Stimulated activated effector memory CD8-positive, alpha-beta T cell treated with anti-CD3 and anti-CD28 coated beads, Interleukin-12 subunit alpha, Interleukin-12 subunit beta, amount 100 ng/mL, for 72 hours (primary cell): ENCODE measurements at regions not wholly inside any gene's neighbourhood (a gene's known extent, or its start where the extent isn't known, plus 50 kb on each side); places are given as distances from the start of the nearest gene placed in this dataset.

Experiments
- ATAC-seq: fragments of 150-1000 bp; cut with Tn5 transposase; 2 replicates; pipeline ENCODE4 v1.10.0; 2021
- DNase-seq, 2 donors: peaks; one replicate each; pipeline ENCODE4 v3.0.0; 2021 to 2022; ENCODE audit warnings: low spot score in 2 of 2
- H3K27ac Mint-ChIP-seq: one replicate; pipeline ENCODE4 v1.8.0; 2022; ENCODE audit warnings: mild to moderate bottlenecking, mixed read lengths
- H3K36me3 Mint-ChIP-seq: one replicate; pipeline ENCODE4 v1.8.0; 2022; ENCODE audit warnings: mild to moderate bottlenecking, mixed read lengths
- H3K4me1 Mint-ChIP-seq: one replicate; pipeline ENCODE4 v1.8.0; 2022; ENCODE audit warnings: mixed read lengths
- H3K4me3 Mint-ChIP-seq: one replicate; pipeline ENCODE4 v1.8.0; 2022; ENCODE audit warnings: mild to moderate bottlenecking, mixed read lengths
- H3K9me3 Mint-ChIP-seq: one replicate; pipeline ENCODE4 v1.8.0; 2022; ENCODE audit warnings: mixed read lengths

DNA sequence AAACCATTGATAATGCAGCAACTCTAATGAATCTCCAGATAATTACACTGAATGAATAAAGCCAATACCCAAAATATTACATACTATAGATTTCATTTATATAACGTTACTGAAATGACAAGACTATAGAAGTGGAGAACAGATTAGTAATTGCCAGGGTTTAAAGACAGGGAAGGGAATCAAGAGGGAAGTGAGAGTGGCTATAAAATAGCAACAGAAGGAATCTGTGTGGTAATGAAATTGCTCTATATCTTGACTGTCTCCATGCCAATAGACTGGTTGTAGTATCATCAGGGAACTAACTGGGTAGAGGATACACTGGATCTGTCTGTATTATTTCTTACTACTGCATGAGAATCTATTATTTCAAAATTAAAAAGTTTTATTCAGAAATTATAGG, 396.5 kb upstream of the RPS23 start:
- Mint-ChIP-seq H3K9me3 (no peaks in the 10 kb centered on the region), H3K4me1 (peaks cover 22% of the 10 kb centered on the region), H3K27ac (no peak overlapping the region), H3K36me3 (peaks cover 7% of the 10 kb centered on the region), H3K4me3 (no peak overlapping the region)
- ATAC-seq = no peak
- no peak for DNase-seq

DNA sequence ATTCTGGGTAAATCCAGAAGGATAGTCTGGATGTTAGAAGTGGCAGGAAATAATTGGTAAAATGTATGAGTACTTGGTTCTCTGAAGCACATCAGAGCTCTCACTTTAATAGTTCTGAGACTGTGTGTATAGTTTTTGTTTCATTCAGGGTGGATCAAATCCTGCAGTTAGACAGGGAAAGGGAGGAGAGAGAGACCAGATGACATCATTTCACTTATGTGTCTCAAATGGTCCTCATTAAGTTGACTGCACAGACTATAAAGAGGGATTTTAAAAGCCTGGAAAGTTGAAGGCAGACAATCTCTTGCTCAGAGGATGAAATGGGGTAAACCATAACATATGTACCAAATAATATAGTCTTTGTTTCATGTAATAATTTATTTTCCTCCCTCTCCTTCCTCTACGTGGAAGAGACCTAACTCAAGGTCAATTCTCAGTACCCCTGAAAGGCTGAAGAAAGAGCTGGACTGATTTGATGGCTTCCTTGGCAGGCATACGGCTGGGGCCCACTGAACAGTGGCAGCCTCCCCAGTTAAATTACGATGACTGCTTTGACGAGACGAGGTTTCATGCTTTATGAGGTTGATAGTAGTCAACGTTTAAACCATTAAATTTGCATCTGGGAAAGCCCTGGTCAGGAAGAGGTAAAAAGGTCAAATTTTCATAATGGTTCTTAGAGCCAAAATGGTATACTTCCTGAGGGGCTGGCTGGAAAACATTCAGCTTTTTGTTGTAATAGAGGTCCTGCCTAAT, 395.1 kb upstream of the RPS23 start:
- Mint-ChIP-seq H3K27ac (peak overlapping the region; percentile 3), H3K36me3 (peaks cover 7% of the 10 kb centered on the region), H3K9me3 (no peaks in the 10 kb centered on the region), H3K4me3 (no peak overlapping the region), H3K4me1 (peaks cover 22% of the 10 kb centered on the region)
- no peak for DNase-seq
- peak; percentile 65 for ATAC-seq

DNA sequence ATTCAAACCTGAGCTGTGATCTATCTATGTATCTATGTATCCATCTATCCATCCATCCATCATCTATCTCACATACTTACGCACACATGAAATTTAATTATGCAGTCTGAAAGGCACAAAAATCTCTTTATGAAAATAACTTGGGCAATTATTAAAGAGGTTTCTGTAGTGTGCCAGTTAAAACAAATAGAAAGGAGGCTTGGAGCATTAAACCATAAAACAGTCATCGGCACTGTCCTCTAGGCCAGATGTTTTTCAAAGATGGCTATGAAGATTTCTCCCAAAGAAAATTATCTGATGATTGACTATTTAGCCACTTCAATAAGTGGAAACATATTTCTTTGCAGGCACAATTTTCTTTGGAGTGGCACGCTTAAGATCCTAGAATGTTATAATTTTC, 392.5 kb upstream of the RPS23 start:
- ATAC-seq (no peak), DNase-seq (no peak)
- Mint-ChIP-seq H3K4me1 (peaks cover 8% of the 10 kb centered on the region), H3K36me3 (no peaks in the 10 kb centered on the region), H3K27ac (no peak overlapping the region), H3K9me3 (no peaks in the 10 kb centered on the region), H3K4me3 (no peak overlapping the region)

DNA sequence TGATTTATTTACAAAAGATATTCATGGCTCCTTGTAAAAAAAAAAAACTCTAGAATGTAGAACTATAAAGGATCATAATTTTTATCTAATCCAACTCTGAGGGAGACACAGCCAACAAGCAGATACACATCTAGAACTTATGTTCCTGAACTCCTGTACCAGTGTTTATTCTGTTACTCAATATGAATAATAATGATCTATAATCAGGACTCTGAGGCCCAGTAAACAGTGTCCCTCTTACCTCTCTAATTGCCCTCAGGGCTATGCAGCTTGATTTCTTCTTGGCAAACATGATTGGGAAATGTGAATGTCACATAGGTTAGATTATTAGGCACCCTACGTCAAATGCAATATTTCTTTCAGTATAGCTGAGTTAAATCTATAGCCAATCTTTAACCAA, 391.6 kb upstream of the RPS23 start:
- Mint-ChIP-seq H3K4me3 (no peak overlapping the region), H3K9me3 (no peaks in the 10 kb centered on the region), H3K36me3 (no peaks in the 10 kb centered on the region), H3K4me1 (peaks cover 8% of the 10 kb centered on the region), H3K27ac (no peak overlapping the region)
- ATAC-seq = no peak
- DNase-seq = no peak

DNA sequence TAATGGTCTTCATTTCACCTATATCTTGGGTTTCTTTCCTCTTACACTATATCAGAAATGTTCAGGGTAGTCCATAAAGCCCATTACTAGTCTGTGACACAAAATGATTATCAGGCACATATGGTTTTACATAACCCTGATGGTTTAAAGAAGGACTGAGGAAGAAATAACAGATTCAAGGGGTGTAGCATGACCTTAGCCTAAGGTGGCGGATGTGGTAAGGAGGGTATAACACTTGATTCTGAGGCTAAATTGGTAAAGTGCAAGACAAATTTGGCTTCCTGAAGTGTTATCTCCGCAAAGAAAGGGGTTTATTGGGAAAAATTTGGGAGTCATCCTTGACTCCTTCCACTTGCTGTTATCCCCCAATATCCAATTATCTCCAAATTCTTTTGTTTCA, 388.2 kb upstream of the RPS23 start:
- Mint-ChIP-seq H3K4me1 (no peaks in the 10 kb centered on the region), H3K4me3 (no peak overlapping the region), H3K27ac (no peak overlapping the region), H3K36me3 (no peaks in the 10 kb centered on the region), H3K9me3 (no peaks in the 10 kb centered on the region)
- ATAC-seq (no peak), DNase-seq (no peak)

DNA sequence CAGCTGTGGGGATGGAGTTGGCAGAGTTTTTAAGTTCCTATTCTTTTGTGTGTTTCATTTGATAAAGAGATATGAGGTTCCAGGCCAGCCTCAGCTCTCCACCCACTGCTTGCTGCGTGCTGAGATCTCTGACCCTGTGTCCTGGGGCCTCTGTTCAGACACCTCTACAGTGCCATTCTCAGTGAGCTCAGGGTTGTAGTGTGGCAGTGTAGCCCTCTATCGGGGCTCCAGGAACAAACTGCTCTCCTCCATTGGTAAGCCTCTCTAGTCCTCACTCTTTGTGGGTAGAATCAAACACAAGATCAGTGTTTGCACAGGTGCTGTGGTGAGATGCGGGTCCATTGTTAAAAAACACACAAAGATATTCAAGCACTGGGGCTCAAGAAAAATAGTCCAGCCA, 386.6 kb upstream of the RPS23 start:
- Mint-ChIP-seq H3K36me3 (no peaks in the 10 kb centered on the region), H3K4me3 (no peak overlapping the region), H3K27ac (no peak overlapping the region), H3K9me3 (no peaks in the 10 kb centered on the region), H3K4me1 (no peaks in the 10 kb centered on the region)
- DNase-seq (no peak), ATAC-seq (peak; percentile 21)

DNA sequence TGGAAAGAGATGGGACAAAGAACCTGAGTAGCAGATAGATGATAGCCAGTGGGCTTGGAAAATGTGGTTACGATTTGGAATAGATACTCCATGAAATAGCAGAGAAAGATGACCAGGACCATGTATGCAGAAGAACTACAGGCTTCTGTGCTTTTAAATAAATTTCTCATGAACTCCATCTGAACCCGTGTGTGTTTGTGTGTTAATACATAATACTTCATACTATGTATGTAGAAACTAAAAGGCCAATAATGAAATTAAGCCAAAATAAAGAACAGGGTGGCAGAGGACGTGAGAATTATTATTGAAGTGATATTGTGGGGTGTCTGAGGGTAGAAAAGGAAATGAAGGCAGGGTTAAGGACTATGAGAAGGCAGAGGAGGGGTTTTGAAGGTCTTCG, 385.1 kb upstream of the RPS23 start:
- Mint-ChIP-seq H3K27ac (no peak overlapping the region), H3K4me3 (no peak overlapping the region), H3K4me1 (no peaks in the 10 kb centered on the region), H3K9me3 (no peaks in the 10 kb centered on the region), H3K36me3 (no peaks in the 10 kb centered on the region)
- ATAC-seq = no peak
- DNase-seq = no peak

DNA sequence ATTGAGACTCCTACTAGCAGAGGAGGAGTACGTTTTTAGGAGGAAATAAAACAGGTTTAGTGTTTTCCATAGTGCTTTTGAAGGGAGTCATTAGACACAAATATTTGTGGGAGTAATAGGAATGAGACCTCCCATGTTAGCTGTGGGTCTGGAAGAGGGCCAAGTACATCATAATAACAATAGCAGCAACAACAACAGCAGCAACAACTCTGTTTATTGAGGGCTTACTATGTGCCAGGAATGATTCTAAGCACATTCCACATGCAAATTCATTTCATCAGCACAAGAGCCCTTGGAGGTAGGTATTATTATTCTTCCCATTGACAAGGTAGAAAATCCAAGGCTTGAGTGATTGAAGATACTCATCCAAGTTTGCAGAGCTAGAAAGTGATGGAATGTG, 384.2 kb upstream of the RPS23 start:
- DNase-seq (no peak), ATAC-seq (no peak)
- H3K4me3 Mint-ChIP-seq = no peak overlapping the region
- no peak overlapping the region for H3K27ac Mint-ChIP-seq
- no peaks in the 10 kb centered on the region for H3K9me3 Mint-ChIP-seq
- H3K4me1 Mint-ChIP-seq = no peaks in the 10 kb centered on the region
- no peaks in the 10 kb centered on the region for H3K36me3 Mint-ChIP-seq

DNA sequence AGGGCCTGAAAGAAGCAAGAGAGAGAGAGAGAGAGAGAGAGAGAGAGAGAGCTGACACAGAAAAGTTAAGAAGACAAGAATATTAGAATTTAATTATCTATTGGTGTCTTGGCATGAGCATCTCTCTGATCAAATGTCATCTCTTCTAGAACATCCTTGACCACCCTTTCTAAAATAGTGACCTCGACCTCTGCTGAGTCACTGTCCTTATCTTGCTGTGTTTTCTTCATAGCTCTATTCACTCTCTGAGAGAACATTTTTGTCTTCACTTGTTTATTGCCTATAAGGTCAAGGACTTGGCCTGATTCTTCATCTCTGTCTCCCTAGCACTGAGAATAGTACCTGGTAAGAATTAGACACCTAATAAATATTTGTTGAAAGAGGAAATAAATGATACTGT, 383.8 kb upstream of the RPS23 start:
- Mint-ChIP-seq H3K4me3 (no peak overlapping the region), H3K4me1 (no peaks in the 10 kb centered on the region), H3K27ac (no peak overlapping the region), H3K36me3 (no peaks in the 10 kb centered on the region), H3K9me3 (no peaks in the 10 kb centered on the region)
- ATAC-seq = no peak
- no peak for DNase-seq

DNA sequence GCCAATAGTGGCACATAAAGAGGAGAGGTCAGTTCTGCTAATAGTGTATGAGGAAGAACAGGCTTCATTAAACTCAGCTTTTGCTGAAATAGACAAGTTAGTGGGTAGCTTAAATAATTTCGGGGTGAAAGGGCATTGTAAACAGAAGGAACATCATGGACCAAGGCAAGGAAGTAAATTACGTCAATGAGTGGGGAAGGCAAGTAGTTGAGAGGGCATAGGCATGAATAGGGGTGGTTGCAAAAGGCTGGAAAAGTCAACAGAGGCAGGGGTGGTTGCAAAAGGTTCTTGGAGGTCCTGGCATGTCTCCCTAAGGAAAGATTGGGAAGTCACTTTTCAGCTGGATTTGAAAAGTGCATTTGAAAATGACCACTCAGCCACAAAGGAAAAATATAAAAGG, 383.3 kb upstream of the RPS23 start:
- Mint-ChIP-seq H3K4me3 (no peak overlapping the region), H3K36me3 (no peaks in the 10 kb centered on the region), H3K4me1 (no peaks in the 10 kb centered on the region), H3K27ac (no peak overlapping the region), H3K9me3 (no peaks in the 10 kb centered on the region)
- ATAC-seq = no peak
- no peak for DNase-seq

DNA sequence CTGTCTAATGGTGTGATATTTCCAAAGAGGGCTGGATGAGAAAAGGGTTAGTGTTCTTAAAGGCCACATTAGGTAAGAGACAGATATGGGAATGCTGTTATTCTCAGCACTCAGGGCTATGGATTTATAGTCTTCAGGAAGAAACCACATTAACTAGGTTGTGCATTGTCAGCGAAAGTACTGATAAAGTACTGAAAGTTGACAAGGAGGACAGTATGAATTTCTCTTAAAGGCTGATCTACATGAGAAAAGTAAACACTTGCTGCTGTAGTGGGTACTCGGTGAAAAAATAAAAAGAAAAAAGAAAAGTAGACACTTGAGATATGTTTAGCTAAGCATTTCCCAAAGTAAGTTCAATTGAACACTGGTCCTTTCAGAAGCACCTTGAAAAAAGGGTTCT, 381.0 kb upstream of the RPS23 start:
- DNase-seq (no peak), ATAC-seq (no peak)
- H3K4me1 Mint-ChIP-seq = no peaks in the 10 kb centered on the region
- H3K9me3 Mint-ChIP-seq = no peaks in the 10 kb centered on the region
- H3K36me3 Mint-ChIP-seq = no peaks in the 10 kb centered on the region
- no peak overlapping the region for H3K27ac Mint-ChIP-seq
- H3K4me3 Mint-ChIP-seq = no peak overlapping the region

DNA sequence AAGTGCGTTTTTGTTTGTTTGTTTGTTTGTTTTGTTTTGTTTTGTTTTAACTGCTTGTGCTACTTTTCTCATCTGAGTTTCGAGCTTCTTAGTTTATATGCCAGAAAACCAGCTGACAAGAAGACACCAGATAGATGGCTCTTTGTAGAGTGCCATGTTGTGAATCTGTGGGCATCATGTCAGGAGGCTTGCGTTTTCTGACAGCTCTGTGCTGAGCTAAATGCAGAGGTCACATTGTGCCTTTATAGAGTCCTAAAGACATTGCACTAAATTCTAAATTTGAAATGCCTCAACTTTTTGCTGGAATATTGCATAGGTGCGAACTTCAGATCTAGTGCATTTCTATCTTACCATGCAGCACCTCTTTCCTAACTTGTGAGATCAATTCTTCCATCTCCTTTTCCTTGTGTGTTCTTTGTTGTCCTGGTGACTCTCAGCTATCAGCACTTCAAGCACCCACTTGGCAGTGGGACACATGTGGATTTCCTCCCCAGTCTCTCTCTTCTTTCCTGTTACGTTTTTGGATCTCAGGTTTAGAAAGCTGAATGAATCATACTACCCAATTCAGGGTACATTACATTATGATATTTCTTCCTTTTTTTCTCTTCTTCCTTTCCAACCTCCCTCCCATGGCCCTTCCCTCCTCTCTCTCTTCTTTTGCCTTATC, 379.0 kb upstream of the RPS23 start:
- H3K9me3 Mint-ChIP-seq = no peaks in the 10 kb centered on the region
- H3K4me3 Mint-ChIP-seq = no peak overlapping the region
- DNase-seq (no peak), ATAC-seq (no peak)
- no peaks in the 10 kb centered on the region for H3K4me1 Mint-ChIP-seq
- H3K36me3 Mint-ChIP-seq = no peaks in the 10 kb centered on the region
- H3K27ac Mint-ChIP-seq = no peak overlapping the region

DNA sequence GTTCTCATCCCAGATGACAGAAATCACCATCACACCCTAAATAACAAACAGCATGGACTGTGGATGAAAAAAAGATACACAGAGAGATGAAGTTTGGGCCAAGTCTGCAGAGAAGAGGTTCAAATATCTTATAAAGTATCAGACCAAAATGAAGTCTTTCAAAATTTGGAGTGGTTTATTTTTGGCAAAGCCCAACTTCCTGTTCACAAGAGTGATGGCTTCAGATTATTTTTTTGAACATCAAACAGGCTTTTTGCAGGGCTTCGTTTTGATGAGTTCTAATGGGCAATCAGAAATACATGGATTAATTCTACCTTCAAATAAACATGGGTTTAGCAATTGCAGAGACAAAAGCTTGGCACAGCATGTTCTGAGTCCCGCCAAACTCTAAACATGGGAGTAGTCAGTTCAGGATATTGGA, 378.2 kb upstream of the RPS23 start:
- DNase-seq = no peak
- no peaks in the 10 kb centered on the region for H3K36me3 Mint-ChIP-seq
- H3K9me3 Mint-ChIP-seq = no peaks in the 10 kb centered on the region
- no peak overlapping the region for H3K27ac Mint-ChIP-seq
- no peak overlapping the region for H3K4me3 Mint-ChIP-seq
- H3K4me1 Mint-ChIP-seq = no peaks in the 10 kb centered on the region
- no peak for ATAC-seq

DNA sequence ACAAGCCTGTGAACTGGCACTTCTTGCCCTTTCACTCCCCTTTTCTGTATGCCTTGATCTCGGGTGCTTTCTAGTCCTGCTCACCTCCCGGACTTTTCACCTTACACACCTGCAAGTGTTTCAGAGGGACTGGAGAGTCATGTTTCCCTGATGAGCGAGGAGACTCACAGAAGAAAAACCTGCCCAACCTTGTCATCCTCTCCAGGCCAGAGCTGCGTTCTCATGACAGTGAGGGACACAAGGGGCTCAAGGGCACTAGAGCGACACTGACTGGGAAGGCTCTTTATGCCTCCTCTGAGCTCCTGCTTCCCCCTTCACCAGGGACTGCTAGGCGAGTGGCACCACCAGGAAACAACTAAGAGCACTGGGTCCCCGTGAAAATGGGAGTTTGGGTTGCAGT, 376.9 kb upstream of the RPS23 start:
- no peak for DNase-seq
- H3K36me3 Mint-ChIP-seq = no peaks in the 10 kb centered on the region
- H3K4me1 Mint-ChIP-seq = no peaks in the 10 kb centered on the region
- no peak for ATAC-seq
- no peaks in the 10 kb centered on the region for H3K9me3 Mint-ChIP-seq
- no peak overlapping the region for H3K27ac Mint-ChIP-seq
- no peak overlapping the region for H3K4me3 Mint-ChIP-seq

DNA sequence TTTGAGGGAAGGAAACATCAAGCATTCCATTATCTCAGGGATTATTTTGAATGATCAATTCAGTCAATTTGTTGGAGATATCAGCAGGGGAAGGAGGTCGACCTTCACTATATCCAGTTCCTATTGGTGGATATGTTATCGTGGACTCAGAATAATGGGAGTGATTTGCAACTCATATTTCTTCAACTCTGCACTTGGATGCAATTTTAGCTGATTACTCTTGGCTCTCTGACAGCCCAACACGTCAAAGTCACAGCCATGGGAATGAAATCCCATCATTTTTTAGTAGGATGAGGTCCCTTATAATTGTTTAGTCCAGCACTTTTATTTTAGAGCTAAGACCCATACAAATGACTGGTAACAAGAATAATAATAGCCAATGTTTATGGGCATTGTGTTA, 371.8 kb upstream of the RPS23 start:
- ATAC-seq = no peak
- Mint-ChIP-seq H3K4me1 (no peaks in the 10 kb centered on the region), H3K9me3 (no peaks in the 10 kb centered on the region), H3K36me3 (no peaks in the 10 kb centered on the region), H3K4me3 (no peak overlapping the region), H3K27ac (no peak overlapping the region)
- DNase-seq = no peak

DNA sequence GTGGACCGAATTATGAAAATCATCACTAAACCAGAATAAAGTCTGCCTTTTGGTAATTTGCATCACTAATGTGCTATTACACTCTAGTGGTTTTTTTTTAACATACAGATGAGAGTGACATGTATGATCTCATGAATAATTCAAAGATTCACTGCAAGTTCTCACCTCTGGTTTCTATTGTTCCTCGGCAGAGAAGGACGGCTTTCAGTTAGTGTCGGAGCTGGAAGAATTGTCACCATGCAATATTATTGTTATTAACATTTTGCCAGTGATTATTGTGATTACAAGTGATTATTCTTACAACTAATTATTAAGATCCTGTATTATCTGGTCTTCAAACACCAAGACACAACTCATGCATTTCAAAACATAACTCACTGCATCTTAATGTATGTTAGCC, 366.6 kb upstream of the RPS23 start:
- Mint-ChIP-seq H3K9me3 (no peaks in the 10 kb centered on the region), H3K27ac (no peak overlapping the region), H3K4me3 (no peak overlapping the region), H3K36me3 (no peaks in the 10 kb centered on the region), H3K4me1 (no peaks in the 10 kb centered on the region)
- DNase-seq = no peak
- no peak for ATAC-seq
